ENCODE measurements at regions not wholly inside any gene's neighbourhood (a gene's known extent, or its start where the extent isn't known, plus 50 kb on each side); places are given as distances from the start of the nearest gene placed in this dataset.

- TF ChIP-seq CTCF (conservative IDR thresholded peaks at IDR 0.05; ENCODE audit: low read length) = no peak
- TF ChIP-seq EZH2phosphoT487 (IDR thresholded peaks at IDR 0.05; ENCODE audit: borderline replicate concordance, low read depth, low read length) = no peak
Measured at GRCh38 chr4:102169345-102169744, 175.9 kb downstream of the SLC39A8 start.

All from OCI-LY7 (cell line).